CD4-positive, alpha-beta memory T cell (primary cell): ENCODE measurements at regions not wholly inside any gene's neighbourhood (a gene's known extent, or its start where the extent isn't known, plus 50 kb on each side); places are given as distances from the start of the nearest gene placed in this dataset.

ENCODE experiments used
- CTCF ChIA-PET: fragments of 350-600 bp; sonication (Branson Sonifier 250); formaldehyde crosslinking; loops from one replicate; lab custom pipeline; 2021; ENCODE audit warnings: inconsistent platforms; ENCODE audit not compliant: partially characterized antibody; lab: Charles Lee
- POLR2A ChIA-PET: fragments of 350-600 bp; sonication (Branson Sonifier 250); formaldehyde crosslinking; loops from one replicate; lab custom pipeline; 2021; ENCODE audit not compliant: partially characterized antibody; lab: Charles Lee
- DNase-seq, 5 donors: peaks; one replicate each; pipeline versions ENCODE4 v3.0.0 to v3.0.0-alpha.2; 2020 to 2022; ENCODE audit warnings: mixed read lengths in 1 of 5
- H3K27ac ChIP-seq: one replicate; pipeline ENCODE4 v1.7.0; 2013; ENCODE audit warnings: low read depth, low read length
- H3K27me3 ChIP-seq: 2 replicates; pipeline ENCODE4 v1.7.0; 2013; ENCODE audit warnings: mild to moderate bottlenecking, low read length, moderate library complexity; ENCODE audit not compliant: insufficient read depth
- H3K36me3 ChIP-seq: 2 replicates; pipeline ENCODE4 v1.7.0; 2013; ENCODE audit warnings: mild to moderate bottlenecking, low read length, moderate library complexity; ENCODE audit not compliant: insufficient read depth
- H3K4me1 ChIP-seq: 2 replicates; pipeline ENCODE4 v1.7.0; 2013; ENCODE audit warnings: mild to moderate bottlenecking, low read length, moderate library complexity; ENCODE audit not compliant: insufficient read depth
- H3K4me3 ChIP-seq, 2 donors: one replicate each; pipeline ENCODE4 v1.7.0; 2013; ENCODE audit warnings: low read length in 2 of 2, mild to moderate bottlenecking in 1 of 2
- H3K9me3 ChIP-seq, 2 donors: one replicate each; pipeline ENCODE4 v1.7.0; 2013; ENCODE audit warnings: low read length in 2 of 2, control low read depth in 1 of 2; ENCODE audit not compliant: control insufficient read depth in 1 of 2
- H3K27ac Mint-ChIP-seq, 7 donors: one replicate each; pipeline ENCODE4 v1.8.0; 2020 to 2021; ENCODE audit warnings: mixed read lengths in 7 of 7, mild to moderate bottlenecking in 6 of 7, inconsistent platforms in 3 of 7, moderate library complexity in 3 of 7
- H3K27me3 Mint-ChIP-seq, 2 donors: one replicate each; pipeline ENCODE4 v1.8.0; 2020 to 2021; ENCODE audit warnings: mixed read lengths in 2 of 2
- H3K36me3 Mint-ChIP-seq, 2 donors: one replicate each; pipeline ENCODE4 v1.8.0; 2020 to 2021; ENCODE audit warnings: mixed read lengths in 2 of 2, inconsistent platforms in 1 of 2, mild to moderate bottlenecking in 1 of 2
- H3K4me1 Mint-ChIP-seq, 4 donors: one replicate each; pipeline ENCODE4 v1.8.0; 2020 to 2021; ENCODE audit warnings: mixed read lengths in 4 of 4, mild to moderate bottlenecking in 1 of 4
- H3K4me3 Mint-ChIP-seq, 8 donors: one replicate each; pipeline ENCODE4 v1.8.0; 2020 to 2021; ENCODE audit warnings: mixed read lengths in 8 of 8, mild to moderate bottlenecking in 7 of 8, moderate library complexity in 6 of 8, inconsistent platforms in 3 of 8
- H3K9me3 Mint-ChIP-seq, 8 donors: one replicate each; pipeline ENCODE4 v1.8.0; 2020 to 2021; ENCODE audit warnings: mixed read lengths in 8 of 8, mild to moderate bottlenecking in 5 of 8, inconsistent platforms in 3 of 8, moderate library complexity in 1 of 8
- intact Hi-C: fragments of 100-400 bp; cut with micrococcal nuclease; formaldehyde crosslinking; loops from one replicate; pipeline ENCODE4 v1.15.1; 2023

GRCh38 chr14:42513837-42514236 lies 907.2 kb downstream of the LRFN5 start:
- CTCF ChIA-PET = no interaction called here
- POLR2A ChIA-PET = no interaction called here
- Mint-ChIP-seq H3K36me3 (no peaks in the 10 kb centered on the region), H3K9me3 (peaks cover 2 to 32% (median 12%) of the 10 kb centered on the region in 8 donors), H3K4me3 (no peak overlapping the region), H3K27me3 (no peaks in the 10 kb centered on the region), H3K4me1 (no peaks in the 10 kb centered on the region), H3K27ac (no peak overlapping the region)
- Histone ChIP-seq H3K4me1 (no peaks in the 10 kb centered on the region), H3K27ac (no peak overlapping the region), H3K9me3 (peaks cover 0 to 2% of the 10 kb centered on the region in 2 donors), H3K4me3 (no peak overlapping the region), H3K27me3 (no peaks in the 10 kb centered on the region), H3K36me3 (no peaks in the 10 kb centered on the region)
- DNase-seq = no peak
- intact Hi-C loops = no loop called here

GRCh38 chr14:42510071-42510470 lies 903.4 kb downstream of the LRFN5 start:
- H3K4me3 Mint-ChIP-seq = no peak overlapping the region
- no peaks in the 10 kb centered on the region for H3K4me1 Mint-ChIP-seq
- Histone ChIP-seq H3K9me3 (peaks cover 0 to 2% of the 10 kb centered on the region in 2 donors), H3K27ac (no peak overlapping the region), H3K4me3 (no peak overlapping the region), H3K4me1 (no peaks in the 10 kb centered on the region), H3K27me3 (no peaks in the 10 kb centered on the region), H3K36me3 (no peaks in the 10 kb centered on the region)
- intact Hi-C loops = no loop called here
- H3K27ac Mint-ChIP-seq = no peak overlapping the region
- no peaks in the 10 kb centered on the region for H3K36me3 Mint-ChIP-seq
- ChIA-PET POLR2A (no interaction called here), CTCF (no interaction called here)
- peaks cover 5 to 34% (median 15%) of the 10 kb centered on the region in 8 donors for H3K9me3 Mint-ChIP-seq
- no peak for DNase-seq
- no peaks in the 10 kb centered on the region for H3K27me3 Mint-ChIP-seq

DNA sequence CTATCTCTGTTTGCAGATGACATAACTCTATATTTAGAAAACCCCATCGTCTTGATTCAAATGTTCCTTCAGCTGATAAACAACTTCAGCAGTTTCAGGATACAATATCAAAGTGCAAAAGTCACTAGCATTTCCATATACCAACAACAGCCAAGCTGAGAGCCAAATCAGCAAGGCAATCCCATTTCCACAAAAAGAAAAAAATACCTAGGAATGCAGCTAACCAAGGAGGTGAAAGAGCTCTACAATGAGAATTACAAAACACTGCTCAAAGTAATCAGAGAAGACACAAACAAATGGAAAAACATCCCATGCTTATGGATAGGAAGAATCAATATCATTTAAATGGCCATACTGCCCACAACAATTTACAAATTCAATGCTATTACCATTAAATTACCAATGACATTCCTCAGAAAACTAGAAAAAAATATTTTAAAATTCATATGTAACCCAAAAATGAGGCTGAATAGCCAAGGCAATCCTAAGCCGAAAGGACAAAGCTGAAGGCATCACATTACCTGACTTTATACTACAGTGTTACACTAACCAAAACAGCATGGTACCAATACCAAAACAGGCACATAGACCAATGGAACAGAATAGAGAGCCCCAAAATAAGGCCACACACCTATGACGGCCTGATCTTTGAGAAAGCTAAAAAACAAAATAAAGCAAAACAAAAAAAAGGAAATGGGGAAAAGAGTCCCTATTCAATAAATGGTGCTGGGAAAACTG lies 901.7 kb downstream of the LRFN5 start:
- ChIA-PET CTCF (no interaction called here), POLR2A (no interaction called here)

GRCh38 chr14:42504433-42504832 lies 897.8 kb downstream of the LRFN5 start:
- Histone ChIP-seq H3K4me1 (no peaks in the 10 kb centered on the region), H3K9me3 (no peaks in the 10 kb centered on the region), H3K4me3 (no peak overlapping the region), H3K27me3 (no peaks in the 10 kb centered on the region), H3K36me3 (no peaks in the 10 kb centered on the region), H3K27ac (no peak overlapping the region)
- H3K9me3 Mint-ChIP-seq = peaks cover 0 to 20% (median 10%) of the 10 kb centered on the region in 8 donors
- ChIA-PET CTCF (no interaction called here), POLR2A (no interaction called here)
- H3K27me3 Mint-ChIP-seq = no peaks in the 10 kb centered on the region
- H3K4me3 Mint-ChIP-seq = no peak overlapping the region
- no peak for DNase-seq
- H3K27ac Mint-ChIP-seq = no peak overlapping the region
- no peaks in the 10 kb centered on the region for H3K36me3 Mint-ChIP-seq
- no peaks in the 10 kb centered on the region for H3K4me1 Mint-ChIP-seq
- intact Hi-C loops = no loop called here

More for the DNA sequence above, 901.7 kb downstream of the LRFN5 start:
- Mint-ChIP-seq H3K9me3 (peaks cover 5 to 29% (median 14%) of the 10 kb centered on the region in 8 donors), H3K4me3 (peak overlapping the region in 1 of 8 donors; percentile 59), H3K27ac (no peak overlapping the region), H3K36me3 (no peaks in the 10 kb centered on the region), H3K4me1 (no peaks in the 10 kb centered on the region), H3K27me3 (no peaks in the 10 kb centered on the region)
- intact Hi-C loops = no loop called here
- H3K27ac ChIP-seq = no peak overlapping the region
- H3K9me3 ChIP-seq = peaks cover 0 to 2% of the 10 kb centered on the region in 2 donors
- H3K4me3 ChIP-seq = no peak overlapping the region
- H3K27me3 ChIP-seq = no peaks in the 10 kb centered on the region
- no peaks in the 10 kb centered on the region for H3K36me3 ChIP-seq
- DNase-seq = no peak
- H3K4me1 ChIP-seq = no peaks in the 10 kb centered on the region

DNA sequence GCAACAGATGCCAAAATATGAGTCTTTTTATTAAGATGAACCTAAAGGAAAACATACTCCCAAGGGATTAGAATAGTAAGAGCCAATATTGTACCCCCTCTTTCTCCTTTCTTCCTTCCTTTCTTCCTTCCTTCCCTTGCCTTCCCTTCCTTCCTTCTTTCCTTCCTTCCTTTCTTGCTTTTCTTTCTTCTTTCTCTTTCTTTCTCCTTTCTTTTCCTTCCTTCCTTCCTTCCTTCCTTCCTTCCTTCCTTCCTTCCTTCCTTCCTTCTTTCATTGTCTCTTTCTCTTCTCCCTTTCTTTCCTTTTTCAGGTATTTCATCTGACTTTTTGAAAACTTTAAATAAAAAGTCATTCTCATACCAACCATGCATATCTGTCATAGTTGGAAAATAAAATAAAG lies 892.5 kb downstream of the LRFN5 start:
- Histone ChIP-seq H3K36me3 (no peaks in the 10 kb centered on the region), H3K4me1 (no peaks in the 10 kb centered on the region), H3K27ac (no peak overlapping the region), H3K27me3 (no peaks in the 10 kb centered on the region), H3K4me3 (no peak overlapping the region), H3K9me3 (no peaks in the 10 kb centered on the region)
- ChIA-PET CTCF (no interaction called here), POLR2A (no interaction called here)
- intact Hi-C loops = no loop called here
- Mint-ChIP-seq H3K4me3 (no peak overlapping the region), H3K27ac (no peak overlapping the region), H3K36me3 (no peaks in the 10 kb centered on the region), H3K4me1 (no peaks in the 10 kb centered on the region), H3K9me3 (peaks cover 0 to 5% (median 0%) of the 10 kb centered on the region in 8 donors), H3K27me3 (no peaks in the 10 kb centered on the region)
- DNase-seq = no peak

DNA sequence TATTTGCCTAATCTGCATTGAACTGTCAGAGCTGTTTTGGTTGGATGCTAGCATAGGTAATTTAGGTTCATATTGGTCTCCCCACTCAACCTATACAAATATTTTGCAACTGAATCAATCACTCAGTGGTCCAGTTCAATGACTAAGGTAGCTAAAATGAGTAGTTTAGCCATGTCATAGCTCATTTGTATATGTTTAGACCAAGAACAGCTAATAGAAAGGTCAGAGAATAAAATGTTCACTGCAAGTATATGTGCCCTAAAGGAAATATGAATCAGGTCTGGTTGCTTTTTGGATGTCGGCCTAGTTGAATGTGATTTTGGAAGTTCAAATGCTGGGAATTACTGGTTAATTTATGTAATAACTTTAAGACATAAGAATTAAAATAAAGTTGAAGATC lies 883.9 kb downstream of the LRFN5 start:
- DNase-seq = no peak
- H3K27me3 ChIP-seq = no peaks in the 10 kb centered on the region
- POLR2A ChIA-PET = no interaction called here
- H3K4me3 ChIP-seq = no peak overlapping the region
- no peak overlapping the region for H3K27ac Mint-ChIP-seq
- intact Hi-C loops = no loop called here
- H3K4me3 Mint-ChIP-seq = no peak overlapping the region
- H3K27ac ChIP-seq = no peak overlapping the region
- H3K4me1 ChIP-seq = no peaks in the 10 kb centered on the region
- no peaks in the 10 kb centered on the region for H3K36me3 ChIP-seq
- H3K27me3 Mint-ChIP-seq = no peaks in the 10 kb centered on the region
- no peaks in the 10 kb centered on the region for H3K9me3 ChIP-seq
- CTCF ChIA-PET = no interaction called here
- H3K4me1 Mint-ChIP-seq = no peaks in the 10 kb centered on the region
- peaks cover 0 to 3% (median 0%) of the 10 kb centered on the region in 8 donors for H3K9me3 Mint-ChIP-seq
- no peaks in the 10 kb centered on the region for H3K36me3 Mint-ChIP-seq

DNA sequence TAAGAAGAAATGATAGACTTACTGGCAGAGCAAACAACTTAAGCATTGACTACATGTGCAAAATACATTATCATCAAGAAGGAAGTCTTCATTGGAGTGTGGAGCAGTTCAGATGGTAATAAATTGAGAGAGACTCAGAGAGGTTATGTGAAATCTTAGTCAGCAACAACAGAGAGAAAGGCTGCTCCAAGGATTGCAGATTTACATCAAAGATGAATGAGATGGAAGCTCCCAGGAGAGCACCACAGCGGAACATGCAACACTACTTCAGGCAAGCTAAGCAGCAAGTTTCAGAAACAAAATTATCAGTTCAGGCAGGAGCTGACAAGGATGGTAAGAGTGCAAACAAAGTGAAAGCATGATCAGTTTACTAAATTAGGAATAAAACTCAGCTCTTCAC lies 882.3 kb downstream of the LRFN5 start:
- Histone ChIP-seq H3K27me3 (no peaks in the 10 kb centered on the region), H3K27ac (no peak overlapping the region), H3K36me3 (no peaks in the 10 kb centered on the region), H3K4me1 (no peaks in the 10 kb centered on the region), H3K4me3 (no peak overlapping the region), H3K9me3 (no peaks in the 10 kb centered on the region)
- H3K27me3 Mint-ChIP-seq = no peaks in the 10 kb centered on the region
- peaks cover 0 to 3% (median 0%) of the 10 kb centered on the region in 8 donors for H3K9me3 Mint-ChIP-seq
- H3K27ac Mint-ChIP-seq = no peak overlapping the region
- ChIA-PET POLR2A (no interaction called here), CTCF (no interaction called here)
- intact Hi-C loops = no loop called here
- no peaks in the 10 kb centered on the region for H3K36me3 Mint-ChIP-seq
- H3K4me3 Mint-ChIP-seq = no peak overlapping the region
- no peak for DNase-seq
- H3K4me1 Mint-ChIP-seq = no peaks in the 10 kb centered on the region
